ENCODE measurements at regions not wholly inside any gene's neighbourhood (a gene's known extent, or its start where the extent isn't known, plus 50 kb on each side); places are given as distances from the start of the nearest gene placed in this dataset.
A peak's percentile ranks its signal among the peaks of the same experiment; 100 is the strongest.

GRCh38 chrX:131779306-131779705 lies 235.4 kb downstream of the OR13H1 start:
- DNase-seq: no peak

GRCh38 chrX:131779741-131780140 lies 235.9 kb downstream of the OR13H1 start:
- no peak for DNase-seq

- DNase-seq: no peak
These were observed 238.8 kb downstream of the OR13H1 start for GRCh38 chrX:131782646-131783045.

GRCh38 chrX:131783555-131784308 lies 239.4 kb upstream of the STK26 start:
- DNase-seq: peak; percentile 81

GRCh38 chrX:131789664-131790063 lies 233.4 kb upstream of the STK26 start:
- no peak for DNase-seq

- DNase-seq: no peak
These were observed 231.3 kb upstream of the STK26 start for GRCh38 chrX:131791608-131792355.

GRCh38 chrX:131792356-131792749 lies 230.7 kb upstream of the STK26 start:
- DNase-seq: peak; percentile 90

- DNase-seq: peak; percentile 92
These were observed 230.2 kb upstream of the STK26 start for GRCh38 chrX:131792789-131793462.

GRCh38 chrX:131795442-131796229 lies 227.5 kb upstream of the STK26 start:
- no peak for DNase-seq

GRCh38 chrX:131801066-131801465 lies 222.0 kb upstream of the STK26 start:
- no peak for DNase-seq

GRCh38 chrX:131801911-131802310 lies 221.2 kb upstream of the STK26 start:
- no peak for DNase-seq

- peak; percentile 79 for DNase-seq
These were observed 220.1 kb upstream of the STK26 start for GRCh38 chrX:131802836-131803626.

- DNase-seq: peak; percentile 81
These were observed 210.0 kb upstream of the STK26 start for GRCh38 chrX:131812847-131813825.

GRCh38 chrX:131816551-131817136 lies 206.5 kb upstream of the STK26 start:
- peak; percentile 91 for DNase-seq

GRCh38 chrX:131818297-131818936 lies 204.7 kb upstream of the STK26 start:
- DNase-seq: no peak

- DNase-seq: peak; percentile 83
These were observed 201.0 kb upstream of the STK26 start for GRCh38 chrX:131821945-131822622.

GRCh38 chrX:131826572-131826971 lies 196.5 kb upstream of the STK26 start:
- DNase-seq: no peak

GRCh38 chrX:131827935-131828334 lies 195.2 kb upstream of the STK26 start:
- no peak for DNase-seq

GRCh38 chrX:131828482-131828881 lies 194.6 kb upstream of the STK26 start:
- DNase-seq: no peak
